Tibial nerve (tissue), 4 donors: ENCODE measurements at regions not wholly inside any gene's neighbourhood (a gene's known extent, or its start where the extent isn't known, plus 50 kb on each side); places are given as distances from the start of the nearest gene placed in this dataset.
"Not testable (repeated sequence)": the region's sequence is repeated elsewhere in the genome, so short reads cannot be mapped to it uniquely, and the experiment has no call there.

Source experiments
- EP300 ChIP-seq, 2 donors: sonication (generic); formaldehyde crosslinking; IDR thresholded peaks; one replicate each; pipeline ENCODE4 v1.6.1; 2017; ENCODE audit warnings: antibody characterized with exemption in 2 of 2, mild to moderate bottlenecking in 1 of 2
- TF ChIP-seq, protein P1 (sequence below), 5 experiments: fragments of 200-600 bp in 3 of 5; fragments of 450-650 bp in 2 of 5; sonication (generic) in 3 of 5; IDR thresholded peaks; one replicate each; pipeline ENCODE4 v1.5.1; 2016 to 2019; ENCODE audit warnings: antibody characterized with exemption in 5 of 5, mild to moderate bottlenecking in 3 of 5, moderate library complexity in 2 of 5

DNA sequence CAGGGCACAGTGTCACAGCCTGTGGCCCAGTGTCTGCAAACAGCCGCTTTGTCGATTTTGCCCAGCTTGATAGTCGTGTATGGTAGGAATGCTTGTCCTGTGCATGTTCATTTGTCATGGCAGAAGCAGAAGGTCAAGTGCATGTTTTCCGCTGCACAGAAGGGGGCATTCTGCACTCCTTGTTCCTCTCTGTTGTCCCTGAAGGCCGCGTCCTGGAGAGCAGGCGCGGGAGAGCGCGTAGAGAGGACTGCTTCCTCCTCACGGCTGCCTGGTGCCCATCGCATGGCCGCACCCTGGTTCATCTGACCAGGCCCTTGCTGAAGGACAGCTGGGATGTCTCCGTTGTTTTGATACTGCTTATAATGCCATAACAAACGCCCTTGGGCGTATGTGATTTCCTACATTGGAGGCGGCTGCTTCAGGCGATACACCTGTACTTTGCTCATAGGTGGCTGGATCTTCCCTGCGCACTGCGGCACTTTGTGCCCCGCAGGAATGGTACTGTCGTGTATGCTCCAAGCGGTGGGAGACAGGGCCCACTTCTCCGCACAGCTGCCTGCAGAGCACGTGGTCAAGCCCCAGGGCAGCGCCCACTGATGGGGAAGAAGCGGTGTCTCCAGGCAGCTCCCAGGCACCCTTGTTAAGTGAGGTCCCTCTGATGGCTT, 63.5 kb upstream of the LRPAP1 start:
- TF ChIP-seq, protein P1, sequence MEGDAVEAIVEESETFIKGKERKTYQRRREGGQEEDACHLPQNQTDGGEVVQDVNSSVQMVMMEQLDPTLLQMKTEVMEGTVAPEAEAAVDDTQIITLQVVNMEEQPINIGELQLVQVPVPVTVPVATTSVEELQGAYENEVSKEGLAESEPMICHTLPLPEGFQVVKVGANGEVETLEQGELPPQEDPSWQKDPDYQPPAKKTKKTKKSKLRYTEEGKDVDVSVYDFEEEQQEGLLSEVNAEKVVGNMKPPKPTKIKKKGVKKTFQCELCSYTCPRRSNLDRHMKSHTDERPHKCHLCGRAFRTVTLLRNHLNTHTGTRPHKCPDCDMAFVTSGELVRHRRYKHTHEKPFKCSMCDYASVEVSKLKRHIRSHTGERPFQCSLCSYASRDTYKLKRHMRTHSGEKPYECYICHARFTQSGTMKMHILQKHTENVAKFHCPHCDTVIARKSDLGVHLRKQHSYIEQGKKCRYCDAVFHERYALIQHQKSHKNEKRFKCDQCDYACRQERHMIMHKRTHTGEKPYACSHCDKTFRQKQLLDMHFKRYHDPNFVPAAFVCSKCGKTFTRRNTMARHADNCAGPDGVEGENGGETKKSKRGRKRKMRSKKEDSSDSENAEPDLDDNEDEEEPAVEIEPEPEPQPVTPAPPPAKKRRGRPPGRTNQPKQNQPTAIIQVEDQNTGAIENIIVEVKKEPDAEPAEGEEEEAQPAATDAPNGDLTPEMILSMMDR (IDR thresholded peaks at IDR 0.05): not testable (repeated sequence)
- TF ChIP-seq EP300 (IDR thresholded peaks at IDR 0.05): not testable (repeated sequence)
